Omental fat pad (tissue), 3 donors: ENCODE measurements at regions not wholly inside any gene's neighbourhood (a gene's known extent, or its start where the extent isn't known, plus 50 kb on each side); places are given as distances from the start of the nearest gene placed in this dataset. TPM values are rescaled to one million over a fixed set of nuclear protein-coding genes. Genes with fewer than 3 reads are reported as not detected.

Source experiments
- ATAC-seq: fragments of 150-250 bp; one replicate; pipeline ENCODE4 v1.9.1; 2016; ENCODE audit warnings: mild to moderate bottlenecking, moderate library complexity; ENCODE audit not compliant: low FRiP score
- DNase-seq: peaks from one replicate; pipeline ENCODE4 v3.0.0-alpha.2; 2019; ENCODE audit warnings: low spot score
- small RNA-seq: library from RNA; depleted of rRNA; stranded (forward); fragments of <200 nt; gene quantifications from one replicate; pipeline ENCODE3, GENCODE V24; 2016
- TF ChIP-seq, protein P1 (sequence below), 3 donors: fragments of 450-650 bp; IDR thresholded peaks; one replicate each; pipeline ENCODE4 v1.5.1; 2016 to 2017; ENCODE audit warnings: antibody characterized with exemption in 3 of 3, mild to moderate bottlenecking in 3 of 3, moderate library complexity in 2 of 3

DNA sequence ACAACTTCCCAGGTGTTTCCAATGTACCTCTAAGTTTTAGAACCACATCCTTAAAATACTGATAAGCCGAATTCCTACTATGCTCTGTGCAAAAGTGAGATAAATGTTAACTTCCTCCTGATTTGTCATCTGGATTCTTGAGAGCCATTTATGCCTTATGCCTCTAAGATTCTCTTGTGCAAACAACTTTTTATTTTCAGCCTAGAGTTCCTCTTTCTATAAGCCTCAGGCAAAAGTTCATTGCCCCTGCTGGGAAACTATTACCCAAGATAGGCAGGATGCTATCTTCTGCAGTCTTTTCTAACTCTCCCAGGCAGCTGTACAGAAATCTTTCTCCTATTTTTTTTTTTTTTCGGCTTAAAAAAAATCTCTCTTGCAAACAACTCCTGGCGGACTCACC, 216.1 kb downstream of the KCNJ3 start:
- TF ChIP-seq, protein P1, sequence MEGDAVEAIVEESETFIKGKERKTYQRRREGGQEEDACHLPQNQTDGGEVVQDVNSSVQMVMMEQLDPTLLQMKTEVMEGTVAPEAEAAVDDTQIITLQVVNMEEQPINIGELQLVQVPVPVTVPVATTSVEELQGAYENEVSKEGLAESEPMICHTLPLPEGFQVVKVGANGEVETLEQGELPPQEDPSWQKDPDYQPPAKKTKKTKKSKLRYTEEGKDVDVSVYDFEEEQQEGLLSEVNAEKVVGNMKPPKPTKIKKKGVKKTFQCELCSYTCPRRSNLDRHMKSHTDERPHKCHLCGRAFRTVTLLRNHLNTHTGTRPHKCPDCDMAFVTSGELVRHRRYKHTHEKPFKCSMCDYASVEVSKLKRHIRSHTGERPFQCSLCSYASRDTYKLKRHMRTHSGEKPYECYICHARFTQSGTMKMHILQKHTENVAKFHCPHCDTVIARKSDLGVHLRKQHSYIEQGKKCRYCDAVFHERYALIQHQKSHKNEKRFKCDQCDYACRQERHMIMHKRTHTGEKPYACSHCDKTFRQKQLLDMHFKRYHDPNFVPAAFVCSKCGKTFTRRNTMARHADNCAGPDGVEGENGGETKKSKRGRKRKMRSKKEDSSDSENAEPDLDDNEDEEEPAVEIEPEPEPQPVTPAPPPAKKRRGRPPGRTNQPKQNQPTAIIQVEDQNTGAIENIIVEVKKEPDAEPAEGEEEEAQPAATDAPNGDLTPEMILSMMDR (IDR thresholded peaks at IDR 0.05): no peak
- DNase-seq: no peak
- no peak for ATAC-seq

DNA sequence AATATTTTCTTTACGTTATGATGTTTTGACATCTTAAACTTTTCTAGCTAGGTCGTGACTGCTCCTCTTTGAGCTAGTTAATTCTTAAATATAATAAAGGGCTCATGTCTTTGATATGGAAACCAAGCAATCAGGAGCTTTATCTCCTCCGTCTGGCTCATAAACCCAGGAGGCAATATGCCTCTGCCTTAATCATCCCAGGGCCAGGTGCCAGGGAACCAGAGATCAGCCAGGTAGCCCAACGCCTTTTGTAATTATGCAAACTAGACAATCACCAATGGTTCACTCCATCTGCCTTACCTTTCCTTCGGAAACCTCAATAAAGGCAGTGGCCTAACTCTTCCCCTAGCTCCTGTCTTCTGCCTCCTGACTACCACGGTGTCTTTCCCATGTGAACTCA, 213.7 kb downstream of the KCNJ3 start:
- TF ChIP-seq, protein P1 (IDR thresholded peaks at IDR 0.05): no peak
- ATAC-seq: no peak

DNA sequence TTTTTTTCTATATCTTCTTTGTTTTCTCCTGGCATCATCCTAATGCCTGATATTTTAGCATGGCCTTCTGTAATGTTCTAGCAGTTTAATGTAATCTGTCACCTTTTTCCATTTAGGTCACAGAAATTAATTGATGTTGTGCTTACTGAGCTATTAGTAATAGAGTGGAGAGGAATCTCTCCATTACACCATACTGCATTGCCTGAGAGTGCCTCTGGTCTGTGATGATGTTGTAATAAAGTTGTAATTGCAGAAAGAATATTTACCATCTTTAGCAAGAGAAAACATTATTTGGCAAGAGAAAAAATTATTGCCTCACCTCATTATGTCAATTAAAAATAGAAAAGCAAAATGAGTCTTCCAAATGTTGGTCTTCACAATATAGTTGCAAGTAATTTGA, 213.2 kb downstream of the KCNJ3 start:
- no peak for ATAC-seq
- TF ChIP-seq, protein P1 (IDR thresholded peaks at IDR 0.05): no peak
- DNase-seq: no peak

More for the DNA sequence above, 213.7 kb downstream of the KCNJ3 start:
- no peak for DNase-seq

DNA sequence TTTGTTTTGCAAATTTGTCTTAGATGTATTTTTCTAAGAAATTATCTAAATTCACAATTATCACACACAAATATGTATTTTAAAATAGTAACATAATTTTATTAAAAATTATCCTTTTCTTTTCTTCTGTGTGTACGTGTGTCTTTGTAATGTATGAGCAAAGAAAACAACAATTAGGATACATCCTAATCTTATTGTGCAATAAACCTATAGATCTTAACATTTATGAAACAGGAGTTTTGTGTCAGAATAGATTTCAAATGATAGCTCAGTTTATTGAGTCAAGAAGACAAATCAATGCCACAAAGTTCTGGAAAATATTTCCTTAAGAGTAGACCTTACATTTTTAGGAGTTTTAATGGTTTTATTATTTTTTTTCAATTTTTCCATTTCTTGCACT, 212.2 kb downstream of the KCNJ3 start:
- ATAC-seq (no peak), DNase-seq (no peak)
- TF ChIP-seq, protein P1 (IDR thresholded peaks at IDR 0.05): no peak

- no peak for DNase-seq
- ATAC-seq: no peak
- TF ChIP-seq, protein P1 (IDR thresholded peaks at IDR 0.05): no peak
These were observed 209.8 kb downstream of the KCNJ3 start for GRCh38 chr2:154908327-154908726.

Small RNAs in the stretch of these regions (small RNA-seq; reads per million reads assigned to genes)
- gene MTCO1P45 (not detected), gene RNU6-1001P (not detected), gene RNU6-546P (not detected)
